Cardiac fibroblast (primary cell): ENCODE measurements at regions not wholly inside any gene's neighbourhood (a gene's known extent, or its start where the extent isn't known, plus 50 kb on each side); places are given as distances from the start of the nearest gene placed in this dataset.
A peak's percentile ranks its signal among the peaks of the same experiment; 100 is the strongest.

Source experiments
- DNase-seq, 2 donors: peaks; one replicate each; pipeline versions ENCODE4 v3.0.0 to v3.0.0-alpha.2; 2010; ENCODE audit warnings: low read depth in 2 of 2
- H3K4me3 ChIP-seq, 2 donors: replicated peaks in 1 of 2; 1 replicate in 1 of 2; 2 replicates in 1 of 2; pipeline ENCODE4 v1.5.1; 2011; ENCODE audit warnings: low read depth in 2 of 2, low read length in 2 of 2, mild to moderate bottlenecking in 2 of 2, moderate library complexity in 1 of 2
- TF ChIP-seq, protein P1 (sequence below): IDR thresholded peaks from one replicate; pipeline ENCODE4 v1.5.1; 2011; ENCODE audit warnings: low read depth, mild to moderate bottlenecking, low read length, inconsistent platforms

GRCh38 chr4:126698224-126698623 is 934.5 kb upstream of the INTU start:
- TF ChIP-seq, protein P1, sequence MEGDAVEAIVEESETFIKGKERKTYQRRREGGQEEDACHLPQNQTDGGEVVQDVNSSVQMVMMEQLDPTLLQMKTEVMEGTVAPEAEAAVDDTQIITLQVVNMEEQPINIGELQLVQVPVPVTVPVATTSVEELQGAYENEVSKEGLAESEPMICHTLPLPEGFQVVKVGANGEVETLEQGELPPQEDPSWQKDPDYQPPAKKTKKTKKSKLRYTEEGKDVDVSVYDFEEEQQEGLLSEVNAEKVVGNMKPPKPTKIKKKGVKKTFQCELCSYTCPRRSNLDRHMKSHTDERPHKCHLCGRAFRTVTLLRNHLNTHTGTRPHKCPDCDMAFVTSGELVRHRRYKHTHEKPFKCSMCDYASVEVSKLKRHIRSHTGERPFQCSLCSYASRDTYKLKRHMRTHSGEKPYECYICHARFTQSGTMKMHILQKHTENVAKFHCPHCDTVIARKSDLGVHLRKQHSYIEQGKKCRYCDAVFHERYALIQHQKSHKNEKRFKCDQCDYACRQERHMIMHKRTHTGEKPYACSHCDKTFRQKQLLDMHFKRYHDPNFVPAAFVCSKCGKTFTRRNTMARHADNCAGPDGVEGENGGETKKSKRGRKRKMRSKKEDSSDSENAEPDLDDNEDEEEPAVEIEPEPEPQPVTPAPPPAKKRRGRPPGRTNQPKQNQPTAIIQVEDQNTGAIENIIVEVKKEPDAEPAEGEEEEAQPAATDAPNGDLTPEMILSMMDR: no peak
- H3K4me3 ChIP-seq: no peak overlapping the region
- DNase-seq: no peak

DNA sequence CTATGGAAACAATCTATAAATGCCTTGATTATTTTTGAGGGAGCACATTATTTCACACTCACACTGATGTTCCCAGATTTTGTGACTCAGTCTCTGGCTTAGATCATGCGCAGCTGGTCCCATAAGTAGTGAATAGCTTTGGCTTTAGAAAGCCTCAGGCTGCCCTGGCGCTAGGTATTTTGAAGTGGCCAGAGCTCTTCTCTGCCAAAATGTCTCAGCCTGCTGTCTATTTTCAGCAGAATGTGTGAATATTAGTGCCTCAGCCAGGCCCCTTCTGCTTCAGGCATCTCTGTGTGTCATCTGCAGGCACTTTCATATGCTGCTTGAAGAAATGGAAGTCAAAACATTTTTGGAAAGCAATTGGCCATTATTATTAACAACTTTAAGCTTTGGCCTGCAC is 931.0 kb upstream of the INTU start:
- H3K4me3 ChIP-seq: no peak overlapping the region
- TF ChIP-seq, protein P1: no peak
- DNase-seq: peak; percentile 15 to 67

DNA sequence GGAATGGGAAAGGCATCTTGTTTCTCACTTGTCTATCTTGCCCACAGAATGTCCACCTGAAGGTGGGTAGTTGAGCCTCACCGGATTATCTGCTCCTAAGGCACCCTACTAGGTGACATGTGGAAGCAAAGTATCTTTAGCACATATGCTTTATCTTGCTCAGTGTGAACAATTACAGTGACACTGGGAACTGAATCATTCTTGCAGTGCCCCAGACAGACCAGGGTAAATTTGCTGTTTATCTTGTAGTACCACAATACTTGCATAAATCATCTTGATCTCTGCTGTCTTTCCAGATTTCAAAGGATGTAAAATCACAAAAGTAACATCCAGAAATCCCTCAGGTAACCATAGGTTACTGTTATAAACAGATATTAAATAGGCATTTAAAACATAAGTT is 930.0 kb upstream of the INTU start:
- no peak for DNase-seq
- no peak overlapping the region for H3K4me3 ChIP-seq
- TF ChIP-seq, protein P1: no peak

GRCh38 chr4:126705266-126705665 is 927.5 kb upstream of the INTU start:
- DNase-seq: peak in 1 of 2 donors; percentile 71
- no peak overlapping the region for H3K4me3 ChIP-seq
- TF ChIP-seq, protein P1: no peak

DNA sequence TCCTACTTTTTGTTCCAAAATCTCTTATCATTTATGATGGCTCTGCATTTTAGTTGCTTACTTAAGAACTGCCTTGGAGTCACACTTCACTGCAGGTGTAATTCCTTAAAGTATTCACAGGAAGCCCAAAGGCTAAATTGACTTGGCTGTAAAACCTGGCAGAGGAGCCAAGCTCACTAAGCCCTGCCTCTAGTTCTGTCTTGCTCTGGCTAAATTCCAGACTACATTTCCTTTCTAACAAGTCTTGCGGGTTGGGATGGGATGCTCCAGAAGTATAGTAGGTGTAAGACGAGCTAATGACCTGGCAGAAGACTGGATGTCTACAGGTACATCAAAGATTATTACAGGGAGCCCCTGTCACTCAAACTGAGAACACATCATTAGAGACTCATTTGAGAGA is 924.0 kb upstream of the INTU start:
- H3K4me3 ChIP-seq: no peak overlapping the region
- no peak for DNase-seq
- TF ChIP-seq, protein P1: no peak

- TF ChIP-seq, protein P1: no peak
- DNase-seq: no peak
- no peak overlapping the region for H3K4me3 ChIP-seq
Observed at GRCh38 chr4:126710935-126711334, 921.8 kb upstream of the INTU start.

GRCh38 chr4:126715067-126715466 is 917.7 kb upstream of the INTU start:
- H3K4me3 ChIP-seq: no peak overlapping the region
- no peak for DNase-seq
- TF ChIP-seq, protein P1: no peak
